H9 (cell line): ENCODE measurements at regions not wholly inside any gene's neighbourhood (a gene's known extent, or its start where the extent isn't known, plus 50 kb on each side); places are given as distances from the start of the nearest gene placed in this dataset.

ENCODE experiments used
- DNase-seq: peaks from one replicate; pipeline ENCODE4 v3.0.0-alpha.2; 2017
- H2AFZ ChIP-seq: one replicate; pipeline ENCODE4 v1.6.1; 2013; ENCODE audit warnings: mild to moderate bottlenecking, low read length, control low read depth, moderate library complexity
- H2AK5ac ChIP-seq: 2 replicates; pipeline ENCODE4 v1.6.1; 2013; ENCODE audit warnings: low read length, control low read depth, mixed read lengths; ENCODE audit not compliant: insufficient read length
- H2BK120ac ChIP-seq: one replicate; pipeline ENCODE4 v1.6.1; 2013; ENCODE audit warnings: low read depth, mild to moderate bottlenecking, low read length, control low read depth, inconsistent platforms; ENCODE audit not compliant: poor library complexity, severe bottlenecking
- H2BK12ac ChIP-seq: 2 replicates; pipeline ENCODE4 v1.6.1; 2013; ENCODE audit warnings: low read length, control low read depth, mixed read lengths, low read depth; ENCODE audit not compliant: insufficient read length
- H2BK15ac ChIP-seq: 2 replicates; pipeline ENCODE4 v1.6.1; 2013; ENCODE audit warnings: low read depth, low read length, control low read depth
- H2BK20ac ChIP-seq: one replicate; pipeline ENCODE4 v1.6.1; 2013; ENCODE audit warnings: low read depth, mild to moderate bottlenecking, low read length, control low read depth, inconsistent platforms; ENCODE audit not compliant: poor library complexity, severe bottlenecking
- H2BK5ac ChIP-seq: 2 replicates; pipeline ENCODE4 v1.6.1; 2013; ENCODE audit warnings: low read length, control low read depth, mixed read lengths; ENCODE audit not compliant: insufficient read length
- H3K14ac ChIP-seq: 2 replicates; pipeline ENCODE4 v1.6.1; 2013; ENCODE audit warnings: low read length, control low read depth; ENCODE audit not compliant: insufficient read depth
- H3K18ac ChIP-seq: 2 replicates; pipeline ENCODE4 v1.6.1; 2013; ENCODE audit warnings: low read depth, mild to moderate bottlenecking, mixed read lengths, low read length, control low read depth; ENCODE audit not compliant: insufficient read length
- H3K23ac ChIP-seq: 2 replicates; pipeline ENCODE4 v1.6.1; 2013; ENCODE audit warnings: low read length, control low read depth, mixed read lengths, low read depth; ENCODE audit not compliant: insufficient read length
- H3K23me2 ChIP-seq: 2 replicates; pipeline ENCODE4 v1.6.1; 2013; ENCODE audit warnings: low read depth, mild to moderate bottlenecking, mixed read lengths, low read length, control low read depth; ENCODE audit not compliant: insufficient read length, poor library complexity, severe bottlenecking
- H3K27ac ChIP-seq: 2 replicates; pipeline ENCODE4 v1.5.1; 2013; ENCODE audit warnings: low read length, control low read depth, mixed read lengths, low read depth; ENCODE audit not compliant: insufficient read length
- H3K27me3 ChIP-seq: 2 replicates; pipeline ENCODE4 v1.6.1; 2013; ENCODE audit warnings: low read length, control low read depth, inconsistent platforms; ENCODE audit not compliant: insufficient read depth
- H3K4ac ChIP-seq: 2 replicates; pipeline ENCODE4 v1.6.1; 2013; ENCODE audit warnings: low read depth, mild to moderate bottlenecking, control low read depth, inconsistent platforms, low read length, moderate library complexity
- H3K4me1 ChIP-seq: 2 replicates; pipeline ENCODE4 v1.6.1; 2013; ENCODE audit warnings: low read length, control low read depth, inconsistent platforms; ENCODE audit not compliant: insufficient read depth
- H3K4me2 ChIP-seq: 2 replicates; pipeline ENCODE4 v1.6.1; 2013; ENCODE audit warnings: low read length, control low read depth, mixed read lengths; ENCODE audit not compliant: insufficient read length, insufficient read depth
- H3K56ac ChIP-seq: 2 replicates; pipeline ENCODE4 v1.6.1; 2013; ENCODE audit warnings: low read depth, mild to moderate bottlenecking, mixed read lengths, low read length, control low read depth; ENCODE audit not compliant: insufficient read length
- H3K79me1 ChIP-seq: 2 replicates; pipeline ENCODE4 v1.6.1; 2013; ENCODE audit warnings: low read depth, mild to moderate bottlenecking, moderate library complexity, low read length, control low read depth, inconsistent platforms; ENCODE audit not compliant: insufficient read depth, poor library complexity, severe bottlenecking
- H3K79me2 ChIP-seq: 2 replicates; pipeline ENCODE4 v1.6.1; 2013; ENCODE audit warnings: low read length, control low read depth, inconsistent platforms; ENCODE audit not compliant: insufficient read depth
- H3K9ac ChIP-seq: 2 replicates; pipeline ENCODE4 v1.6.1; 2013; ENCODE audit warnings: low read length, control low read depth, mixed read lengths; ENCODE audit not compliant: insufficient read length; ENCODE audit errors: extremely low read depth
- H3K9me3 ChIP-seq: one replicate; pipeline ENCODE4 v1.6.1; 2013; ENCODE audit warnings: low read depth, low read length, inconsistent platforms; ENCODE audit not compliant: control insufficient read depth
- H3T11ph ChIP-seq: one replicate; pipeline ENCODE4 v1.6.1; 2013; ENCODE audit warnings: mild to moderate bottlenecking, low read length, control low read depth, inconsistent platforms
- H4K20me1 ChIP-seq: one replicate; pipeline ENCODE4 v1.6.1; 2013; ENCODE audit not compliant: control insufficient read depth, insufficient read length, insufficient read depth
- H4K5ac ChIP-seq: 2 replicates; pipeline ENCODE4 v1.6.1; 2013; ENCODE audit warnings: low read depth, mild to moderate bottlenecking, mixed read lengths, low read length, control low read depth; ENCODE audit not compliant: insufficient read length
- H4K8ac ChIP-seq: replicated peaks from 2 replicates; pipeline ENCODE4 v1.6.1; 2013; ENCODE audit warnings: low read length, control low read depth, mixed read lengths, low read depth; ENCODE audit not compliant: insufficient read length
- H4K91ac ChIP-seq: 2 replicates; pipeline ENCODE4 v1.6.1; 2013; ENCODE audit warnings: low read depth, mild to moderate bottlenecking, moderate library complexity, mixed read lengths, low read length, control low read depth; ENCODE audit not compliant: insufficient read length
- H3K27ac Mint-ChIP-seq, 3 experiments: 2 replicates in 2 of 3; 3 replicates in 1 of 3; pipeline ENCODE4 v1.8.0; 2020 to 2021; ENCODE audit warnings: mixed read lengths in 3 of 3, mild to moderate bottlenecking in 1 of 3, moderate library complexity in 1 of 3
- H3K27me3 Mint-ChIP-seq: 2 replicates; pipeline ENCODE4 v1.8.0; 2021; ENCODE audit warnings: low read depth, mild to moderate bottlenecking, moderate library complexity, mixed read lengths
- H3K36me3 Mint-ChIP-seq, 3 experiments: 2 replicates in 2 of 3; 3 replicates in 1 of 3; pipeline ENCODE4 v1.8.0; 2020 to 2021; ENCODE audit warnings: low read depth in 3 of 3, mixed read lengths in 3 of 3; ENCODE audit not compliant: insufficient read depth in 1 of 3
- H3K4me1 Mint-ChIP-seq, 2 experiments: 2 replicates each; pipeline ENCODE4 v1.8.0; 2020; ENCODE audit warnings: mixed read lengths in 2 of 2
- H3K4me3 Mint-ChIP-seq, 2 experiments: 2 replicates in 1 of 2; 3 replicates in 1 of 2; pipeline ENCODE4 v1.8.0; 2020 to 2021; ENCODE audit warnings: mild to moderate bottlenecking in 2 of 2, mixed read lengths in 2 of 2, moderate library complexity in 1 of 2
- H3K9me3 Mint-ChIP-seq, 2 experiments: 2 replicates in 1 of 2; 3 replicates in 1 of 2; pipeline ENCODE4 v1.8.0; 2020; ENCODE audit warnings: mild to moderate bottlenecking in 2 of 2, mixed read lengths in 2 of 2, moderate library complexity in 1 of 2
- whole genome bisulfite sequencing: extraction: QIAGEN DNeasy Blood & Tissue Kit; methylation state at CpG from one replicate; pipeline ENCODE4 v1.1.7; 2013; ENCODE audit warnings: missing lambda C conversion rate, low lambda C conversion rate, mixed read lengths; ENCODE audit not compliant: insufficient read length; ENCODE audit errors: extremely low coverage; 5-methylcytosine and 5-hydroxymethylcytosine counted together
- TF ChIP-seq, protein P1 (sequence below): fragments of 200-600 bp; sonication (generic); conservative IDR thresholded peaks from 3 replicates; pipeline ENCODE4 v1.8.0; 2021; ENCODE audit warnings: antibody characterized with exemption, mild to moderate bottlenecking

DNA sequence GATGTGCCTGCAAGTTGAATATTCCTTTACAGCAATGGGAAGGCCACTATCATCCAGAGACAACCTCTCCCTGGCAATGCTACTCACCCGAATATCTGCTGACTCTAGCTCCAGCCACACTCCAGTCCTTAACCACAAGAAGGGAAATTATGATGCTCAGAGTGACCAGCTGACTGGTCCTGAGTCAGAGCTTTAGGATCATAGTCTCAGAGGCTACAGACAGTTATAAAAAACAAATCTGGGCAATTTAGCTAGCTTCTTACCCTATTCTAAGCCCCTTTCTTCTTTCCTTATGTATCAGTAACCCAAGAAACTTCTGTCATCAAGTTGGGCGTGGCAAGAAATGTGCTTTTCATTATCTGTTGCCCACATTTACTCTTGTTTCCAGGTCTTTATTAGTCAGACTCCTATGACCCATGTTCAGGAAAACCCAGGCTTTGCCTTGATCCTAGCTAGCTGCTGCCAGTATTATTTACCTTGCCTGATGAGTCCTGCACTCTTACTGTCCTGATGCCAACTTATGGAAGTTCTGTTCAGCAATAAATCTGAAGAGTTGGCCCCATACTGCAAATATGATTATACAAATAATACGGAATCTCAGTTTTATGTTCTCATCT, 207.0 kb downstream of the TTLL7 start:
- no peak overlapping the region for H3K56ac ChIP-seq
- no peaks in the 10 kb centered on the region for H3K27me3 ChIP-seq
- peaks cover 20 to 21% of the 10 kb centered on the region in 2 experiments for H3K4me1 Mint-ChIP-seq
- TF ChIP-seq, protein P1, sequence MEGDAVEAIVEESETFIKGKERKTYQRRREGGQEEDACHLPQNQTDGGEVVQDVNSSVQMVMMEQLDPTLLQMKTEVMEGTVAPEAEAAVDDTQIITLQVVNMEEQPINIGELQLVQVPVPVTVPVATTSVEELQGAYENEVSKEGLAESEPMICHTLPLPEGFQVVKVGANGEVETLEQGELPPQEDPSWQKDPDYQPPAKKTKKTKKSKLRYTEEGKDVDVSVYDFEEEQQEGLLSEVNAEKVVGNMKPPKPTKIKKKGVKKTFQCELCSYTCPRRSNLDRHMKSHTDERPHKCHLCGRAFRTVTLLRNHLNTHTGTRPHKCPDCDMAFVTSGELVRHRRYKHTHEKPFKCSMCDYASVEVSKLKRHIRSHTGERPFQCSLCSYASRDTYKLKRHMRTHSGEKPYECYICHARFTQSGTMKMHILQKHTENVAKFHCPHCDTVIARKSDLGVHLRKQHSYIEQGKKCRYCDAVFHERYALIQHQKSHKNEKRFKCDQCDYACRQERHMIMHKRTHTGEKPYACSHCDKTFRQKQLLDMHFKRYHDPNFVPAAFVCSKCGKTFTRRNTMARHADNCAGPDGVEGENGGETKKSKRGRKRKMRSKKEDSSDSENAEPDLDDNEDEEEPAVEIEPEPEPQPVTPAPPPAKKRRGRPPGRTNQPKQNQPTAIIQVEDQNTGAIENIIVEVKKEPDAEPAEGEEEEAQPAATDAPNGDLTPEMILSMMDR = no peak
- no CpG with 5 or more reads among the region's 3 CpGs for WGBS
- no peaks in the 10 kb centered on the region for H3K27me3 Mint-ChIP-seq
- no peak for DNase-seq
- no peak overlapping the region for H2BK20ac ChIP-seq
- H2AK5ac ChIP-seq = no peak overlapping the region
- no peak overlapping the region for H4K8ac ChIP-seq
- no peak overlapping the region for H2BK15ac ChIP-seq
- H3K4me3 Mint-ChIP-seq = no peak overlapping the region
- H3K27ac Mint-ChIP-seq = no peak overlapping the region
- no peak overlapping the region for H3K14ac ChIP-seq
- no peaks in the 10 kb centered on the region for H3K9me3 Mint-ChIP-seq
- H3K27ac ChIP-seq = no peak overlapping the region
- no peak overlapping the region for H3K9ac ChIP-seq
- no peak overlapping the region for H2BK12ac ChIP-seq
- H3K4me2 ChIP-seq = no peak overlapping the region
- H3K79me2 ChIP-seq = no peaks in the 10 kb centered on the region
- no peak overlapping the region for H2AFZ ChIP-seq
- H4K91ac ChIP-seq = no peak overlapping the region
- no peaks in the 10 kb centered on the region for H3K9me3 ChIP-seq
- H4K20me1 ChIP-seq = no peaks in the 10 kb centered on the region
- no peak overlapping the region for H3T11ph ChIP-seq
- no peak overlapping the region for H3K23ac ChIP-seq
- H3K18ac ChIP-seq = no peak overlapping the region
- H3K36me3 Mint-ChIP-seq = no peaks in the 10 kb centered on the region
- H3K23me2 ChIP-seq = no peaks in the 10 kb centered on the region
- H2BK5ac ChIP-seq = no peak overlapping the region
- no peak overlapping the region for H4K5ac ChIP-seq
- H3K4ac ChIP-seq = no peak overlapping the region
- H3K79me1 ChIP-seq = no peaks in the 10 kb centered on the region
- no peak overlapping the region for H2BK120ac ChIP-seq
- no peaks in the 10 kb centered on the region; the same call in 1 of the 2 replicates for H3K4me1 ChIP-seq
